Fibroblast of pulmonary artery (primary cell): ENCODE measurements at regions not wholly inside any gene's neighbourhood (a gene's known extent, or its start where the extent isn't known, plus 50 kb on each side); places are given as distances from the start of the nearest gene placed in this dataset.

Experiments used
- DNase-seq: peaks from one replicate; pipeline ENCODE4 v3.0.0-alpha.2; 2010; ENCODE audit warnings: low read depth
- H3K4me3 ChIP-seq: replicated peaks from 2 replicates; pipeline ENCODE4 v1.5.1; 2011; ENCODE audit warnings: low read depth, mild to moderate bottlenecking, control low read depth, low read length, moderate library complexity
- TF ChIP-seq, protein P1 (sequence below): IDR thresholded peaks from 2 replicates; pipeline ENCODE4 v1.5.1; 2011; ENCODE audit warnings: mild to moderate bottlenecking, control low read depth, low read length, inconsistent platforms; ENCODE audit errors: missing control alignments

DNA sequence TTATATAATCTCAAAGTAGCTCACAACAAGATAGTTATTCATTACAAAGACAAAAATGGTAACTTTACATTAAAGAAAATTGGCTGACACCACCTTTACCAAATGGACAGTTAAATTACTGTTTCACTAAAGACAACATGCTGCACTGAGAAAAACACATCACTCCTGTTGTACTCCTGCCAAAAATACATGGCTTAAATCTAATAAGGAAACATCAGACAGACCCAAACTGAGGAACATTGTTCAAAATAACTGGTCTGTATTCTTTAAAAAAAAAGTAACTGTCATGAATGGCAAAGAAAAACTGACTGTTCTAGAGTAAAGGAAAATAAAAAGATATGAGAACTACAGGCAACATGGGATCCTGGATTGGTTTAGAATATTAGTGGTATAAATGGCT, 151.3 kb upstream of the DCN start:
- H3K4me3 ChIP-seq: no peak overlapping the region
- no peak for DNase-seq
- TF ChIP-seq, protein P1, sequence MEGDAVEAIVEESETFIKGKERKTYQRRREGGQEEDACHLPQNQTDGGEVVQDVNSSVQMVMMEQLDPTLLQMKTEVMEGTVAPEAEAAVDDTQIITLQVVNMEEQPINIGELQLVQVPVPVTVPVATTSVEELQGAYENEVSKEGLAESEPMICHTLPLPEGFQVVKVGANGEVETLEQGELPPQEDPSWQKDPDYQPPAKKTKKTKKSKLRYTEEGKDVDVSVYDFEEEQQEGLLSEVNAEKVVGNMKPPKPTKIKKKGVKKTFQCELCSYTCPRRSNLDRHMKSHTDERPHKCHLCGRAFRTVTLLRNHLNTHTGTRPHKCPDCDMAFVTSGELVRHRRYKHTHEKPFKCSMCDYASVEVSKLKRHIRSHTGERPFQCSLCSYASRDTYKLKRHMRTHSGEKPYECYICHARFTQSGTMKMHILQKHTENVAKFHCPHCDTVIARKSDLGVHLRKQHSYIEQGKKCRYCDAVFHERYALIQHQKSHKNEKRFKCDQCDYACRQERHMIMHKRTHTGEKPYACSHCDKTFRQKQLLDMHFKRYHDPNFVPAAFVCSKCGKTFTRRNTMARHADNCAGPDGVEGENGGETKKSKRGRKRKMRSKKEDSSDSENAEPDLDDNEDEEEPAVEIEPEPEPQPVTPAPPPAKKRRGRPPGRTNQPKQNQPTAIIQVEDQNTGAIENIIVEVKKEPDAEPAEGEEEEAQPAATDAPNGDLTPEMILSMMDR: no peak

DNA sequence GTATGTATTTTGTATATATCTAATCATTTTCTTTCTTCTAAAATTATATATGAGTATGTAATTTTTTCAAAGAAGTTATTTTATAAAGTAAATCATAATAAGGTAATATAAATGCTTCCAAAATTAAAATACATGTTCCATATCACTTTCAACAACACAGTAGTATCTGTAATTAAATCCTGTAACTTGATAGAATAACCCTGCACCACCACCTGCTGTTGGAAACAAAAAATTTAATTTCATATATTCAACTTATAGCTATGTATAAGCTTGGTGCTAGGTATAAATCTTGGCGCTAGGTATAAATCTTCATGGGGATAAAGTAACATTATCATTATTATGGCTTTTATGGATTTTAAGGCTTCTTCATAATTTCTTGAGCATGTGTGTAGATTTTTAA, 149.7 kb upstream of the DCN start:
- DNase-seq: peak; percentile 60
- TF ChIP-seq, protein P1: peak; percentile 21
- no peak overlapping the region for H3K4me3 ChIP-seq

DNA sequence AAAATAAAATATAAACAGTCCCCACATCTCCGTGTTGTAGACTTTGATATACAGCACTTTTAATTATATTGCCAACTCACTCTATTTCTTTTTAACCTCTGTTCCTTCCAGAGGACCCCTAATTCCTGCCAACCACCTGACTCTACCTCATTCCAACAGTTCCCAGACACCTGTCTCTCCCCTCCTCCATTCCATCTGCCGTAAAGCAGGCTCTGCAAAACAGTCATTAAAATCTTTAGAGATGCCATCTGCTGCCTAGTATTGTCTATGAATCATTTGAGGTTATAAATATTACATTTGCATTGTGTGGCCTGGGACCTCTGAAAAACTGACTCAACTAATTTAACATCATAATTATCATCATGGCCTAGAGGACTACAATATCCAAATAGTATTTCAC, 148.8 kb upstream of the DCN start:
- H3K4me3 ChIP-seq: no peak overlapping the region
- no peak for DNase-seq
- TF ChIP-seq, protein P1: no peak

DNA sequence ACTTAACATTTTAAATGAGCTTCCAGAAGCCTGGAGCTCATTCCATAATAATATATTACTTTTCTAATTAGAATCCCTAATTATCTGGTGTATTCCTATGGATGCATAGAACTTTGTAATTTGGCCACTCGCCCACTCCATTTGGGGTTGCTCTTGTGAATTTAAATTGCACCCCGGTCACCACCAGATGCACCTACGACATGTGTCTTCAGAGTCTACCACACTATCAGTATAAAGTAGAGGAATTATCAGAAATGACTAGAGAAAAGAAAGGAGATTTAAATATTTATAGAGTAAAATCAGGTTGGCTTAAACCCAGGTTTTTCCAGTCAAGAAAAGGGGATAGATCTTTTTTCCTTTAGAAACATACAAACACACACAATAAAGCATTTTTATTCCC, 145.8 kb upstream of the DCN start:
- DNase-seq: no peak
- TF ChIP-seq, protein P1: no peak

DNA sequence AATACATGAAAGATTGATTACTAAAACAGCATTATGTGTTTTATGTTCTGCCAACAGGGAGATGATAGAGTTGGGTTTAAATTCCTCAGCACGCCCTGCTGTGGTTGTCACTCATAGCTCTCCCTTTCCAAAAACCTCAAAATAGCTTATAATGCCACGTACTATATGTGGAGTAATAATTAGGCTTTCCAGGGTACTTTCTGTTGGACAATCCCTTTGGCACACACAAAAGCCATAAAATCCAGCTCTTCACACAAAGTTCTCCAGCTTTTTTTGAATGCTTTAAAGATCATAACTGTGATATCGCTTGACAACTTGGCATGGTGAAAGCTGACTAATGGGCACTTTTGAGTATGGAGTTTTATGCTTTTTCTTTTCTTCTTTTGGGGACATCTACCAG, 145.3 kb upstream of the DCN start:
- DNase-seq: peak; percentile 28
- no peak overlapping the region for H3K4me3 ChIP-seq
- TF ChIP-seq, protein P1: no peak

More for the DNA sequence above, 145.8 kb upstream of the DCN start:
- no peak overlapping the region for H3K4me3 ChIP-seq

DNA sequence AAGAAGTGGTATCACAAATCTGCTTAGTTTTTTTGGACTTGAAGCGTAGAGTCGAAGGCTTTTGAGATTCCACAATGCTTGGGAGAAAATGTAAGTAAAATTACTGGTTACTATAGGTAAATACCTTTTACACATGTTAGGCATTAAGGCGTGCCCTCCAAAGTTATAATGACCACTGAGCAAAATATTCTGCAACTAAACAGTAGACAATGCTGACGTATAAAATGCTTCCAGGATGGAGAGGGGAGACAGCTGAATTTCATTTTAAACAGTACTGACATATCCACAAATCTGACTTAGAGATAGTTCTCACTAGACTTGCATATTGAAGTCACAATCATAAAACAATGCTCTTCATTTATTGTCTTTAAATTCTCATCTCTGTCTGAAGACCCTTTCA, 144.5 kb upstream of the DCN start:
- DNase-seq: peak; percentile 23
- no peak overlapping the region for H3K4me3 ChIP-seq
- TF ChIP-seq, protein P1: no peak
